ENCODE measurements at regions not wholly inside any gene's neighbourhood (a gene's known extent, or its start where the extent isn't known, plus 50 kb on each side); places are given as distances from the start of the nearest gene placed in this dataset.

DNA sequence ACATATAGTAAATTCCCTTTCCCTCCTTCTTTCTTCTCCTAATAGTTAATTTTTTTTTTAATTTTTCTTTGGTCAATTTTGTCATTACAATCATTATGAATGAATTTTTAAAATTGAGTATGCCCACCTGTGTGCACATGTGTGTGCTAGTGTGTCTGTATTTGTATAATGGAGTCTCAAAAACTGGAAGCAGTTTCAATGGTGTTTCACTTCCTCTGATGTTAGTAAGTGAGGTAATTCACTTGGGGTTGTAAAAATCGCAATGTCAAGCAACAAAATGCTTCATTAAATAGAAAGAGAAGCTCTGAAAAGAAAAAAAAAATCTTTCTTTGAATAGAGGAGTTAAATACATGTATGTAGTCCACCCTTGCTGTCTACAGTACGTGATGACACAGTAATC lies 1467.6 kb upstream of the NUDT12 start:
- ATAC-seq (no peak), DNase-seq (no peak)

DNA sequence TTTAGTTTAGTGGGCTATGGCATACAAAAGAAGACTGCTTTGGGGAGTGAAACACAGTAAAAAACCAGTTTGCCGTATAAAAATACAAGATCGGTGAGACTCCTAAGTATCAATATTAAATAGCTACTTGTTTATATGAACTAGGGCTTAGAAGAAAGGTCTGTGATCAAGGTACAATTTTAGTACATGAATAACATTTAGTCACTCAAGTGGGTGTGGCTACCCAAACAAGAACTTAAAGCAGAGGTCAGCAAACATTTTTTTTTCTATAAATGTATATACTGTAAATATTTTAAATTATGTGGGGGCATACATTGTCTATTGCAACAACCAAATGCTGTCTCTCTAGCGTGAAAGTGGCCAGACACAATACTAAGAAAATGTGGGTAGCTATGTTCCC lies 1452.5 kb upstream of the NUDT12 start:
- no peak for ATAC-seq
- DNase-seq: no peak

GRCh38 chr5:104998572-104998971 lies 1436.0 kb upstream of the NUDT12 start:
- ATAC-seq: no peak

GRCh38 chr5:104998169-104998568 lies 1435.6 kb upstream of the NUDT12 start:
- no peak for DNase-seq
- ATAC-seq: no peak

More at GRCh38 chr5:104998572-104998971, 1436.0 kb upstream of the NUDT12 start:
- no peak for DNase-seq

DNA sequence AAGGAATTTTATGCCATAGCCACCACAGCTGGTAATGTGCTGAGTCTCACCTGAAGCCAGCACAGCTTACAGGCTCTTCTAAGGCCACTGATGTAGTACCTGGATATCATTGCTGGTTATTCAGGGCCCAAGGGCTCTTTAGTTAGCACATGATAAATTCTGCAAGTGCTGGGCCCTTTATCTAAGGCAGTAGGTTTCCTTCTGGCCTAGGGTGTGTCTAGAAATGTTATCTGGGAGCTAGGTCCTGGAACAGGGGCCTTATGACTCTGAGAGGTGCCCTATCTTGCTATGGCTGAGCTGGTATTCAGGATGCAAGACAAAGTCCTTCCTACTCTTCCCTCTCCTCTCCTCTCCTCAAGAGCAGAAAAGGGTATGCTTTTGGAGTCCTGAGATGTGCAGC lies 1424.5 kb upstream of the NUDT12 start:
- ATAC-seq: no peak

GRCh38 chr5:104977529-104977928 lies 1414.9 kb upstream of the NUDT12 start:
- no peak for DNase-seq
- no peak for ATAC-seq

More for the DNA sequence above, 1424.5 kb upstream of the NUDT12 start:
- no peak for DNase-seq

- ATAC-seq (no peak), DNase-seq (no peak)
These were observed 1405.3 kb upstream of the NUDT12 start for GRCh38 chr5:104967806-104968410.

DNA sequence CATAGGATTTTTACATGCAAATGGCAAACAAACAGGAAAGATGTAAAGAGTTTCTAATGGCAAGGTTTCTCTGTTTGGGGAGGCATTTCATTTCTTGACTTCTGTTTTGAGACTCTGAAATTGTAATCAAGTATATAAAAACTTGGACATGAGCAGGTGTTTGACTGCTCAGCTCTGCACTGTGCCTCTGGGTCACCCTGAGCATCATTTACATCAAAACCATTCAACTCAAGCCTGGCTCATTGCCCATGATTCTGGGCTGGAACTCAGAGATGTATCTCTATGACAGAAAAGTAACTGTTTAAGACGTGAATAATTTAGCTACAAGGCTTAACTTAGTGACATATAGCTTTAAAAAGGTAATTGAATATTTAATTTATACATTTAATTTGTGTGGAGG lies 1402.4 kb upstream of the NUDT12 start:
- ATAC-seq (no peak), DNase-seq (no peak)

GRCh38 chr5:104955479-104955878 lies 1392.9 kb upstream of the NUDT12 start:
- no peak for ATAC-seq

GRCh38 chr5:104952876-104953275 lies 1390.3 kb upstream of the NUDT12 start:
- DNase-seq (no peak), ATAC-seq (no peak)

More at GRCh38 chr5:104955479-104955878, 1392.9 kb upstream of the NUDT12 start:
- no peak for DNase-seq

GRCh38 chr5:104951829-104952228 lies 1389.2 kb upstream of the NUDT12 start:
- no peak for ATAC-seq
- no peak for DNase-seq

DNA sequence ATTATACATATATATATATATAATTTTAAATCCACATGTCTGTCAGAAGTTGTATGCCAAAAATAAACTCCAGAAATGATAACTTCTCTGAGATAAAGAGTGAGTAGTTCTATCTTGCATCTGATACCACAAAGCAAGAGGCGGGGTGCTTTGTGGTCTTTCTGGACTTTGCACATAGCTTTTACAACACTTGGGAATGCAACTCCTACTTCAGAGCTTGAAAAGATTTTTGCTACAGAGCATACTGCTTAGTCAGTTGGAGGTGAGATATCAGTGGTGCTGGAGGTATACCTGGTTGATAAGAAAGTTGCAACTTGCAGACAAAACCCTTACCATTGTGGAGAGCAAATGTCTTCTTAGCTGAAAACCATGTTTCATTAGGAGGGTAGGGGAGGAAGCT lies 1384.5 kb upstream of the NUDT12 start:
- DNase-seq: no peak
- no peak for ATAC-seq

GRCh38 chr5:104942735-104943134 lies 1380.1 kb upstream of the NUDT12 start:
- ATAC-seq (no peak), DNase-seq (no peak)

- no peak for ATAC-seq
These were observed 1378.5 kb upstream of the NUDT12 start for GRCh38 chr5:104941030-104941645.

GRCh38 chr5:104937598-104937997 lies 1375.0 kb upstream of the NUDT12 start:
- no peak for ATAC-seq

More at GRCh38 chr5:104941030-104941645, 1378.5 kb upstream of the NUDT12 start:
- no peak for DNase-seq

DNA sequence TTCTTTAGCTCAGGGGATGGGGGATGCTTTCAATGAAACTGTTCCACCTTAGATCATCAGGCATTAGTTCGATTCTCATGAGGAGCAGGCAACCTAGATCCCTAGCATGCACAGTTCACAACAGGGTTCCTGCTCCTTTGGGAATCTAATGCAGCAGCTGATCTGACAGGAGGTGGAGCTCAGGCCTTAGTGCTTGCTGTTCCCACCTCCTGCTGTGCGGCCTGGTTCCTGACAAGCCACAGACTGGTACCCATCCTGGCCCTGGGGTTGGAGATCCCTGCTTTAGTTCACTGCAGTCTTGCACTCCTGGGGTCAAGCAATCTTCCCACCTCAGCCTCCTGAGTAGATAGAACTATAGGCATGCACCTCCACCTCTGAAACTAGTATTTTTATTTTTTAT lies 1369.8 kb upstream of the NUDT12 start:
- DNase-seq: no peak
- no peak for ATAC-seq

More at GRCh38 chr5:104937598-104937997, 1375.0 kb upstream of the NUDT12 start:
- no peak for DNase-seq

DNA sequence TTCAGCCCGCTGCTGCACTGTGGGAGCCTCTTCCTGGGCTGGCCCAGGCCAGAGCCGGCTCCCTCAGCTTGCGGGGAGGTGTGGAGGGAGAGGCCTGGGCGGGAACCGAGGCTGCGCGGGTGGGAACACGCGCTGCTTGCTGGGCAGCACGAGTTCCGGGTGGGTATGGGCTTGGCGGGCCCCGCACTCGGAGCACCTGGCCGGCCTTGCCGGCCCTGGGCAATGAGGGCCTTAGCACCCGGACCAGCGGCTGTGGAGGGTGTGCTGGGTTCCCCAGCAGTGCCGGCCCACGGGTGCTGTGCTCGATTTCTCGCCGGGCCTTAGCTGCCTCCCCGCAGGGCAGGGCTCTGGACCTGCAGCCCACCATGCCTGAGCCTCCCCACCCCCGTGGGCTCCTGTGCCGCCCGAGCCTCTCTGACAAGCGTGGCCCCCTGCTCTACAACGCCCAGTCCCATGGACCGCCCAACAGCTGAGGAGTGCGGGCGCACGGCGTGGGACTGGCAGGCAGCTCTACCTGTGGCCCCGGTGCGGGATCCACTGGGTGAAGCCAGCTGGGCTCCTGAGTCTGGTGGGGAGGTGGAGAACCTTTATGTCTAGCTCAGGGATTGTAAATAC lies 1366.4 kb upstream of the NUDT12 start:
- ATAC-seq: no peak
- DNase-seq: no peak

DNA sequence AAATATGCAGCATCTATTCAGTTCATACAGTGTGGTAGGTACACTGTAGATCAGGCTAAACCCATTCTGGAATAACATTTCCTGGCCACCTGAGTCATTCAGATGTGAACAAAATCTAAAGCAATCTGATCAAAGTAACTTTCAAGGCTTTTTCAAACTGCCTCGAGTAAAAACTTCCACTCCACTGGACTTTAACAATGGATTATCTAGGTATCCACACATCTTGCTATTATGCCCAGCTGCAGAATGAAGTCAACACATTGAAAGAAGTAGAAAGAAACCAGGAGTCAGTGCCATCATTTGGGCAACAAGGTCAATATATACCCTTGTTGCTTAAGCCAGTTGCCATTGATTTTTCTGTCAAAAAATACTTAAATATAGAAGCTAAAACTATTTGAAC lies 1352.6 kb upstream of the NUDT12 start:
- ATAC-seq (no peak), DNase-seq (no peak)

GRCh38 chr5:104914536-104915070 lies 1352.0 kb upstream of the NUDT12 start:
- no peak for DNase-seq
- no peak for ATAC-seq

DNA sequence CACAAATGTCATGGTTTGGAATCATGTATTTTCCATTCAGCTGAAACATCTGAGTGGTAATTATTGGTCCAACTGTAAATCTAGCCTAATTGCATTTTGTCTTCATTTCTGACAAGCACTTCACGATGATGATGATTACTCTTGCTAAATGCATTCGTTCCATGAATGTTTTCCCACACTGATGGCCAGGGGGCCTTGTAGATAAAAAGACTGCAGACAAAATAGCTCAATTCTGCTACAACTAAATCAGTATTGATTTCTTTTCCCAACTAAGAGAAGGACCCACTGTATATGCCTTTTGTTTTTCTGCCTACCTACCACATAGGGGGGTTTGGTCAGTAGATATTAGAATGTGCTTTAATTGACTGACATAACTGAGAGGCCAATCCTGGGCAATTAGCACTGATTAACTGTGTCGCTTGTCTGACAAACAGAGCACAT lies 1351.3 kb upstream of the NUDT12 start:
- DNase-seq (no peak), ATAC-seq (no peak)

DNA sequence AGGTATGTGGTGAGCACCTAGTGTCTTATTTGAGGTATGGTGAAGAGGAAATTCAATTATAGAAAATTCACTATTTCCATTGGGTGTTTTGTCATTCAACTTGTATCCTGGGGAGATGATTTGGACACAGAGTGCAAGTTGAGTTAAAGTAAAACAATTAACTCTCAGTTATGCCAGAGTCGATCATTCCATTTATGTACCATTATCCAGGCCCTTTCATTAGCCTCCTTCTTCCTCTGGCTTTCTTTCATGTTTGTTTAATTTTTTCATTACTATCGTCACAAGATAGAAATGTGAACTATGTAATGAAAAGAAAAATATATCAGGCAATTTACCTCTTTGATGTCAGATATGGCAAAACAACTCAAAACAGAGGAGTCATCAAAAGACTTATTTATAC lies 1347.2 kb upstream of the NUDT12 start:
- ATAC-seq (no peak), DNase-seq (no peak)

GRCh38 chr5:104904561-104904960 lies 1342.0 kb upstream of the NUDT12 start:
- no peak for DNase-seq
- no peak for ATAC-seq

DNA sequence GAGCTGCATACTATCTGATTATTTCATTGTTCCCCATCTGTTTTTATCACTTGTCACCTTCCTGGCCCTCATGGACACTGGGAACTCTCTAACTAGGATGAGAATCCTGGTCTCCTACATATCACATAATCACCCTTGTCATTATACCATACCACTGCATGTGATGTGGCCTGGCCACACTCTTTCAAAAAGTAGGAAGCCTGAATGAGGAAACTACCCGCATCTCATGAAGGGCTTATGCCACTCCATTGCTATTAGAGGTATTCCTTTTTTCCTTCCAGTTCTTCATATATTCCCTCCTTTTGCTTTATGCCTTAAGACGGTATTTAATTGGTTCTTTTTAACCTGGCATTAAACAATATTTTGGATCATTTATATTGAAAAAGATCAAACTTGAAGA lies 1341.4 kb upstream of the NUDT12 start:
- no peak for DNase-seq
- ATAC-seq: no peak
